Small intestine (tissue), 7 donors: ENCODE measurements at regions not wholly inside any gene's neighbourhood (a gene's known extent, or its start where the extent isn't known, plus 50 kb on each side); places are given as distances from the start of the nearest gene placed in this dataset.

Experiments
- DNase-seq, 2 donors: peaks; one replicate each; pipeline versions ENCODE4 v3.0.0 to v3.0.0-alpha.2; 2013
- FAIRE-seq: peaks from 2 replicates; lab custom pipeline; 2012; peaks lifted over from hg19 to GRCh38; lab: Jason Lieb, UNC
- H3K27ac ChIP-seq, 3 donors: one replicate each; pipeline ENCODE4 v1.5.1; 2013; ENCODE audit warnings: low read length in 2 of 3, mild to moderate bottlenecking in 2 of 3, control low read depth in 1 of 3, inconsistent platforms in 1 of 3, low read depth in 1 of 3, moderate library complexity in 1 of 3
- H3K27me3 ChIP-seq, 3 donors: one replicate each; pipeline ENCODE4 v1.6.1; 2013; ENCODE audit warnings: low read length in 3 of 3, inconsistent platforms in 1 of 3; ENCODE audit not compliant: control insufficient read depth in 3 of 3, insufficient read depth in 3 of 3
- H3K36me3 ChIP-seq, 3 donors: one replicate each; pipeline ENCODE4 v1.6.1; 2013; ENCODE audit warnings: low read length in 3 of 3, inconsistent platforms in 1 of 3, low read depth in 1 of 3, mild to moderate bottlenecking in 1 of 3, moderate library complexity in 1 of 3; ENCODE audit not compliant: control insufficient read depth in 3 of 3, insufficient read depth in 2 of 3
- H3K4me1 ChIP-seq, 3 donors: one replicate each; pipeline ENCODE4 v1.6.1; 2013; ENCODE audit warnings: low read length in 2 of 3, inconsistent platforms in 1 of 3, low read depth in 1 of 3, mild to moderate bottlenecking in 1 of 3, moderate library complexity in 1 of 3; ENCODE audit not compliant: control insufficient read depth in 3 of 3, insufficient read depth in 2 of 3
- H3K4me3 ChIP-seq, 3 donors: one replicate each; pipeline ENCODE4 v1.5.1; 2013; ENCODE audit warnings: low read length in 3 of 3, control low read depth in 1 of 3, inconsistent platforms in 1 of 3, low read depth in 1 of 3, mild to moderate bottlenecking in 1 of 3, moderate library complexity in 1 of 3
- H3K9me3 ChIP-seq, 2 donors: one replicate each; pipeline ENCODE4 v1.6.1; 2013; ENCODE audit warnings: low read depth in 1 of 2, low read length in 1 of 2; ENCODE audit not compliant: control insufficient read depth in 2 of 2, insufficient read depth in 1 of 2
- WGBS, 3 donors: extraction: QIAGEN DNeasy Blood & Tissue Kit; methylation state at CpG; one replicate each; pipeline ENCODE4 v1.1.7; 2013; 5-methylcytosine and 5-hydroxymethylcytosine counted together
- donor health status: healthy with polysubstance abuse.
- donor health status: control.
- donor health status: control.
- donor health status: Bipolar disorder and iron deficiency.
- donor health status: healthy.

GRCh38 chr6:113754291-113754690 lies 102.9 kb upstream of the MARCKS start:
- Histone ChIP-seq H3K27ac (no peak overlapping the region), H3K27me3 (no peaks in the 10 kb centered on the region), H3K4me1 (no peaks in the 10 kb centered on the region), H3K36me3 (no peaks in the 10 kb centered on the region), H3K9me3 (no peaks in the 10 kb centered on the region), H3K4me3 (no peak overlapping the region)
- WGBS, 3 donors: 68 to 85% (median 82%) methylated on average over 1 of the region's 1 CpG
- DNase-seq (no peak), FAIRE-seq (no peak)

GRCh38 chr6:113755449-113756289 lies 101.5 kb upstream of the MARCKS start:
- H3K27ac ChIP-seq: peak overlapping the region in 1 of 3 donors; percentile 6
- WGBS, 3 donors: 82 to 93% (median 83%) methylated on average over 4 of the region's 4 CpGs
- FAIRE-seq: no peak

GRCh38 chr6:113756290-113756665 lies 100.9 kb upstream of the MARCKS start:
- no peak overlapping the region for H3K4me3 ChIP-seq
- no peaks in the 10 kb centered on the region for H3K4me1 ChIP-seq
- no peak overlapping the region for H3K27ac ChIP-seq
- FAIRE-seq (no peak), DNase-seq (no peak)
- WGBS, 3 donors: 96 to 98% (median 97%) methylated on average over 2 of the region's 2 CpGs
- H3K27me3 ChIP-seq: no peaks in the 10 kb centered on the region
- no peaks in the 10 kb centered on the region for H3K36me3 ChIP-seq
- H3K9me3 ChIP-seq: no peaks in the 10 kb centered on the region

More at GRCh38 chr6:113755449-113756289, 101.5 kb upstream of the MARCKS start:
- Histone ChIP-seq H3K4me1 (no peaks in the 10 kb centered on the region), H3K9me3 (no peaks in the 10 kb centered on the region), H3K27me3 (no peaks in the 10 kb centered on the region), H3K4me3 (no peak overlapping the region), H3K36me3 (no peaks in the 10 kb centered on the region)
- DNase-seq: no peak

GRCh38 chr6:113758214-113758613 lies 98.9 kb upstream of the MARCKS start:
- WGBS, 3 donors: 78 to 95% (median 79%) methylated on average over 7 of the region's 7 CpGs
- no peak overlapping the region for H3K27ac ChIP-seq
- H3K4me3 ChIP-seq: no peak overlapping the region
- no peaks in the 10 kb centered on the region for H3K4me1 ChIP-seq
- H3K9me3 ChIP-seq: no peaks in the 10 kb centered on the region
- no peaks in the 10 kb centered on the region for H3K36me3 ChIP-seq
- H3K27me3 ChIP-seq: no peaks in the 10 kb centered on the region
- FAIRE-seq (no peak), DNase-seq (no peak)

- H3K4me1 ChIP-seq: no peaks in the 10 kb centered on the region
- DNase-seq: no peak
- H3K27ac ChIP-seq: no peak overlapping the region
- no peaks in the 10 kb centered on the region for H3K9me3 ChIP-seq
- no peak overlapping the region for H3K4me3 ChIP-seq
- no peaks in the 10 kb centered on the region for H3K36me3 ChIP-seq
- no peaks in the 10 kb centered on the region for H3K27me3 ChIP-seq
- 49 to 71% (median 68%) methylated on average over 1 of the region's 1 CpG for WGBS, 3 donors
- no peak for FAIRE-seq
Observed at GRCh38 chr6:113758826-113759574, 98.1 kb upstream of the MARCKS start.

- no peaks in the 10 kb centered on the region for H3K36me3 ChIP-seq
- FAIRE-seq: no peak
- no peak overlapping the region for H3K4me3 ChIP-seq
- H3K27me3 ChIP-seq: no peaks in the 10 kb centered on the region
- WGBS, 3 donors: 57 to 90% (median 75%) methylated on average over 2 of the region's 2 CpGs
- H3K9me3 ChIP-seq: no peaks in the 10 kb centered on the region
- H3K27ac ChIP-seq: no peak overlapping the region
- no peak for DNase-seq
- no peaks in the 10 kb centered on the region for H3K4me1 ChIP-seq
Observed at GRCh38 chr6:113762641-113763040, 94.5 kb upstream of the MARCKS start.

- whole genome bisulfite sequencing, 3 donors: 83 to 85% (median 84%) methylated on average over 1 of the region's 1 CpG
- DNase-seq: no peak
- Histone ChIP-seq H3K4me3 (no peak overlapping the region), H3K4me1 (no peaks in the 10 kb centered on the region), H3K9me3 (no peaks in the 10 kb centered on the region), H3K27ac (no peak overlapping the region), H3K27me3 (no peaks in the 10 kb centered on the region), H3K36me3 (no peaks in the 10 kb centered on the region)
- FAIRE-seq: no peak
Observed at GRCh38 chr6:113763311-113763766, 93.8 kb upstream of the MARCKS start.

GRCh38 chr6:113763876-113764275 lies 93.3 kb upstream of the MARCKS start:
- Histone ChIP-seq H3K4me3 (no peak overlapping the region), H3K27ac (no peak overlapping the region), H3K27me3 (no peaks in the 10 kb centered on the region), H3K9me3 (no peaks in the 10 kb centered on the region), H3K36me3 (no peaks in the 10 kb centered on the region), H3K4me1 (no peaks in the 10 kb centered on the region)
- FAIRE-seq: no peak
- DNase-seq: no peak
- whole genome bisulfite sequencing, 3 donors: 53 to 76% (median 71%) methylated on average over 2 of the region's 2 CpGs
